PC-9 (cell line): ENCODE measurements at regions not wholly inside any gene's neighbourhood (a gene's known extent, or its start where the extent isn't known, plus 50 kb on each side); places are given as distances from the start of the nearest gene placed in this dataset.

Experiments
- BruUV-seq: library from RNA; stranded (reverse); fragments of 400-500 nt; replicated peaks from 2 replicates; lab custom pipeline; 2021; lab: Mats Ljungman, UMichigan
- CTCF ChIA-PET: fragments of 300-600 bp; sonication (Branson Sonifier 250); formaldehyde crosslinking; loops from one replicate; lab custom pipeline; 2022; ENCODE audit warnings: antibody characterized with exemption; lab: Charles Lee
- POLR2A ChIA-PET: fragments of 300-600 bp; sonication (Branson Sonifier 250); formaldehyde crosslinking; loops from one replicate; lab custom pipeline; 2022; ENCODE audit warnings: antibody characterized with exemption; ENCODE audit not compliant: unreplicated experiment; lab: Charles Lee
- DNase-seq, 2 experiments: peaks; one replicate each; pipeline versions ENCODE4 v3.0.0 to v3.0.0-alpha.2; 2015 to 2022; ENCODE audit warnings: mixed read lengths in 1 of 2
- H2AFZ ChIP-seq: fragments of 200-600 bp; sonication (generic); 2 replicates; pipeline ENCODE4 v1.8.1; 2017; ENCODE audit warnings: antibody characterized with exemption
- H3F3A ChIP-seq: fragments of 200-600 bp; sonication (generic); 2 replicates; pipeline ENCODE4 v1.8.1; 2017; ENCODE audit warnings: antibody characterized with exemption, mild to moderate bottlenecking, low read depth; ENCODE audit not compliant: insufficient read depth
- H3K27ac ChIP-seq: fragments of 200-600 bp; sonication (generic); 2 replicates; pipeline ENCODE4 v1.6.1; 2016; ENCODE audit warnings: mixed run types
- H3K27me3 ChIP-seq: fragments of 200-600 bp; sonication (generic); 2 replicates; pipeline ENCODE4 v1.6.1; 2016; ENCODE audit warnings: low read depth, mixed run types; ENCODE audit not compliant: insufficient read depth
- H3K36me3 ChIP-seq: fragments of 200-600 bp; sonication (generic); 2 replicates; pipeline ENCODE4 v1.6.1; 2016; ENCODE audit warnings: low read depth, mixed run types
- H3K4me1 ChIP-seq: fragments of 200-600 bp; sonication (generic); replicated peaks from 2 replicates; pipeline ENCODE4 v1.6.1; 2016; ENCODE audit warnings: mixed run types; ENCODE audit not compliant: insufficient read depth
- H3K4me2 ChIP-seq: fragments of 200-600 bp; sonication (generic); 2 replicates; pipeline ENCODE4 v1.6.1; 2017; ENCODE audit warnings: mixed run types
- H3K4me3 ChIP-seq: fragments of 200-600 bp; sonication (generic); 2 replicates; pipeline ENCODE4 v1.6.1; 2016; ENCODE audit warnings: mixed run types
- H3K79me2 ChIP-seq: fragments of 200-600 bp; sonication (generic); 2 replicates; pipeline ENCODE4 v1.6.1; 2017; ENCODE audit warnings: low read depth, mixed run types
- H3K9me2 ChIP-seq: fragments of 200-600 bp; sonication (generic); 2 replicates; pipeline ENCODE4 v1.8.1; 2017; ENCODE audit warnings: mild to moderate bottlenecking; ENCODE audit not compliant: insufficient read depth
- H3K9me3 ChIP-seq: fragments of 200-600 bp; sonication (generic); 2 replicates; pipeline ENCODE4 v1.8.1; 2016; ENCODE audit warnings: low read depth; ENCODE audit not compliant: insufficient read depth
- H4K20me1 ChIP-seq: fragments of 200-600 bp; sonication (generic); 2 replicates; pipeline ENCODE4 v1.8.1; 2017; ENCODE audit not compliant: insufficient read depth
- CTCF ChIP-seq: fragments of 200-600 bp; sonication (generic); conservative IDR thresholded peaks from 2 replicates; pipeline ENCODE4 v1.6.1; 2017; ENCODE audit warnings: mixed run types, antibody characterized with exemption, mild to moderate bottlenecking, moderate library complexity
- EZH2 ChIP-seq: fragments of 200-600 bp; sonication (generic); IDR thresholded peaks from 2 replicates; pipeline ENCODE4 v1.8.0; 2017; ENCODE audit warnings: antibody characterized with exemption, low read depth
- intact Hi-C: fragments of 100-400 bp; cut with micrococcal nuclease; formaldehyde crosslinking; loops from one replicate; pipeline ENCODE4 v1.10.0; 2022; ENCODE audit not compliant: unreplicated experiment

GRCh38 chr12:107544937-107545336 is 140.7 kb upstream of the PWP1 start:
- H3K4me1 ChIP-seq, result no peaks in the 10 kb centered on the region
- POLR2A ChIA-PET, result no interaction called here
- no peaks in the 10 kb centered on the region for H3K79me2 ChIP-seq
- TF ChIP-seq EZH2 (no peak), CTCF (no peak)
- no peak overlapping the region for H2AFZ ChIP-seq
- no peaks in the 10 kb centered on the region for H3K36me3 ChIP-seq
- H3K27me3 ChIP-seq, result no peaks in the 10 kb centered on the region
- no TSS peak for BruUV-seq
- no peaks in the 10 kb centered on the region for H4K20me1 ChIP-seq
- H3K4me2 ChIP-seq, result no peak overlapping the region
- H3K4me3 ChIP-seq, result no peak overlapping the region
- no peaks in the 10 kb centered on the region for H3K9me3 ChIP-seq
- H3F3A ChIP-seq, result no peaks in the 10 kb centered on the region
- no peak overlapping the region for H3K27ac ChIP-seq
- intact Hi-C loops, result no loop called here
- no peaks in the 10 kb centered on the region for H3K9me2 ChIP-seq
- CTCF ChIA-PET, result no interaction called here
- DNase-seq, result no peak

- Histone ChIP-seq H2AFZ (no peak overlapping the region), H3K27ac (no peak overlapping the region), H3K4me2 (no peak overlapping the region), H3K4me3 (no peak overlapping the region), H3K79me2 (no peaks in the 10 kb centered on the region), H3K27me3 (no peaks in the 10 kb centered on the region), H3K9me2 (no peaks in the 10 kb centered on the region), H4K20me1 (no peaks in the 10 kb centered on the region), H3K36me3 (no peaks in the 10 kb centered on the region), H3K9me3 (no peaks in the 10 kb centered on the region), H3F3A (no peaks in the 10 kb centered on the region), H3K4me1 (no peaks in the 10 kb centered on the region)
- DNase-seq, result no peak
- CTCF ChIA-PET, result no interaction called here
- BruUV-seq, result no TSS peak
- TF ChIP-seq EZH2 (no peak), CTCF (no peak)
- POLR2A ChIA-PET, result no interaction called here
- intact Hi-C loops, result no loop called here
Observed at GRCh38 chr12:107545737-107546353, 139.8 kb upstream of the PWP1 start.

- Histone ChIP-seq H4K20me1 (no peaks in the 10 kb centered on the region), H3K4me3 (no peak overlapping the region), H3K9me3 (no peaks in the 10 kb centered on the region), H3K27ac (no peak overlapping the region), H3K79me2 (no peaks in the 10 kb centered on the region), H3K4me1 (no peaks in the 10 kb centered on the region), H3K36me3 (no peaks in the 10 kb centered on the region), H3K9me2 (no peaks in the 10 kb centered on the region), H3K27me3 (no peaks in the 10 kb centered on the region), H3K4me2 (no peak overlapping the region), H2AFZ (no peak overlapping the region), H3F3A (no peaks in the 10 kb centered on the region)
- TF ChIP-seq EZH2 (no peak), CTCF (no peak)
- POLR2A ChIA-PET, result no interaction called here
- CTCF ChIA-PET, result no interaction called here
- intact Hi-C loops, result no loop called here
- DNase-seq, result no peak
- no TSS peak for BruUV-seq
Observed at GRCh38 chr12:107547389-107547788, 138.2 kb upstream of the PWP1 start.
